AG09319 (cell line): ENCODE measurements at regions not wholly inside any gene's neighbourhood (a gene's known extent, or its start where the extent isn't known, plus 50 kb on each side); places are given as distances from the start of the nearest gene placed in this dataset.

Experiments used
- DNase-seq: peaks from one replicate; pipeline ENCODE4 v3.0.0-alpha.2; 2010; ENCODE audit warnings: low read depth; ENCODE audit errors: extremely low read depth
- TF ChIP-seq, protein P1 (sequence below): IDR thresholded peaks from 2 replicates; pipeline ENCODE4 v1.5.1; 2011; ENCODE audit warnings: low read depth, mild to moderate bottlenecking, inconsistent platforms, low read length, moderate library complexity

DNA sequence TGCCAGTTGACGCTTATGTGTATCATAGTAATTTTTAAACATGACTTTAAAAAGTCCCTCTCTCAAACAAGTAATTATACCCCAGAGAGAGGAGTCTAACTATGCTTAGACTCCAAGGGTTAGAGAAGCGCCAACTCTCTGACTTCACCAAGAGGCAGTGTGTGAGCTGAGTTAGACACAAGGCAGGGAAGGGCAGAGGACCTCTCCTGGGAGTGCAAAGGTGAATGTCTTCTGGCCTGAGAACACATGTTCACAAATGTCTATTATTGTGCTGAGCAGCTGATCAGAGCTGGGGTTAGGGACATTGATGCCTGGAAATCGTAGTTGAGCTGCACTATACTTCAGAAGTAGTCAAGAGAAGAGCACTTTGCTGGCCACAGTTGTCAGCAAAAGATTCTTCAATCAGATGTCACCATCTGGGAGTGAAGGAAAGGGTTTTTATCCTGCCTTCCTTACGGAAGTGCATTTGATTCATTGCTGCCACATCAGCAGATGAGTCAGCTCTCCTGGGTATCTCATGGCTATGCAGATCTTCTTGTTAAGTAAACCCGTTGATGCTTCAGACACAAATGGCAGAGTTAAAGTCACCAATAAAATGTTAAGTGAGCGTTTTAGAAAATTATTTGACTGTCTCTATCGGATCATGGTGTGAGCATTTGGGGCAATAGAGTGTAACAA is 283.2 kb upstream of the ARGLU1 start:
- DNase-seq, result no peak
- TF ChIP-seq, protein P1, sequence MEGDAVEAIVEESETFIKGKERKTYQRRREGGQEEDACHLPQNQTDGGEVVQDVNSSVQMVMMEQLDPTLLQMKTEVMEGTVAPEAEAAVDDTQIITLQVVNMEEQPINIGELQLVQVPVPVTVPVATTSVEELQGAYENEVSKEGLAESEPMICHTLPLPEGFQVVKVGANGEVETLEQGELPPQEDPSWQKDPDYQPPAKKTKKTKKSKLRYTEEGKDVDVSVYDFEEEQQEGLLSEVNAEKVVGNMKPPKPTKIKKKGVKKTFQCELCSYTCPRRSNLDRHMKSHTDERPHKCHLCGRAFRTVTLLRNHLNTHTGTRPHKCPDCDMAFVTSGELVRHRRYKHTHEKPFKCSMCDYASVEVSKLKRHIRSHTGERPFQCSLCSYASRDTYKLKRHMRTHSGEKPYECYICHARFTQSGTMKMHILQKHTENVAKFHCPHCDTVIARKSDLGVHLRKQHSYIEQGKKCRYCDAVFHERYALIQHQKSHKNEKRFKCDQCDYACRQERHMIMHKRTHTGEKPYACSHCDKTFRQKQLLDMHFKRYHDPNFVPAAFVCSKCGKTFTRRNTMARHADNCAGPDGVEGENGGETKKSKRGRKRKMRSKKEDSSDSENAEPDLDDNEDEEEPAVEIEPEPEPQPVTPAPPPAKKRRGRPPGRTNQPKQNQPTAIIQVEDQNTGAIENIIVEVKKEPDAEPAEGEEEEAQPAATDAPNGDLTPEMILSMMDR, result no peak

DNA sequence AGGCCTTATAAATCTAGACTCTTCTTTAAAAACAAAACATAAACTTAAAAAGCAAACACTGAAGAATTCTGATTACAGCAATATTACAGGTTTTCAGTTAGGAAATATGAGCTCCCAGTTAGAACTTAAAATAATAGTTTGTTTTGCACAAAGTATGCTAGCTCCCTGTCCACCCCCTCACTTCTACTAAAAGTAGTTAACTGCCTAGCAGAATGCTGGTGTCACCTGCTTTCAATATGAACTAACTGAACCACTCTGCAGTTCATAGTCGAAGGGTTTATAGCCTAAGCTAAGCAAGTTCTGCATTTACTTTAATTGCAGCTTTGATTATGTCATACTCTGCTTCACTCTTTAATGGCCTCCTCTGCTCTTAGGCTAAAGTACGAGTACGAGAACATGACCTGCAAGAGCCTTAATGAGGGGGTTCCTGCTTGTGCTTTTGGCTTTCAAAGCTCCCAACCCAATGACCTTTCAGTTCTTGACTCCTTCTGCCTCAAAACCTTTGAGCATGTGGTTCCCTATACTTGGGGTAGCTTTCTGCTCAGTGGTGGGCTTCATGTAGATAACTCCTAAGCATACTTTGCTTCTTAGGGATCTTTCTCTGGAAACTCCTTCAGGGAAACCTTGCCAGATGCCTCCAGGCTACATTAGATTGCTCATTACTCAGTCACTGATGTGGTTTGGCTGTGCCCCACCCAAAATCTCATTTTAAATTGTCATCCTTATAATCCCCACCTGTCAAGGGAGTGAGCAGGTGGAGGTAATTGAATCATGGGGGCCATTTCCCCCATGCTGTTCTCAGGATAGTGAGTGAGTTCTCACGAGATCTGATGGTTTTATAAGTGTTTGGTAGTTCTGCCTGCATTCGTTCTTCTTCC is 278.9 kb upstream of the ARGLU1 start:
- DNase-seq, result no peak
- TF ChIP-seq, protein P1, result no peak

DNA sequence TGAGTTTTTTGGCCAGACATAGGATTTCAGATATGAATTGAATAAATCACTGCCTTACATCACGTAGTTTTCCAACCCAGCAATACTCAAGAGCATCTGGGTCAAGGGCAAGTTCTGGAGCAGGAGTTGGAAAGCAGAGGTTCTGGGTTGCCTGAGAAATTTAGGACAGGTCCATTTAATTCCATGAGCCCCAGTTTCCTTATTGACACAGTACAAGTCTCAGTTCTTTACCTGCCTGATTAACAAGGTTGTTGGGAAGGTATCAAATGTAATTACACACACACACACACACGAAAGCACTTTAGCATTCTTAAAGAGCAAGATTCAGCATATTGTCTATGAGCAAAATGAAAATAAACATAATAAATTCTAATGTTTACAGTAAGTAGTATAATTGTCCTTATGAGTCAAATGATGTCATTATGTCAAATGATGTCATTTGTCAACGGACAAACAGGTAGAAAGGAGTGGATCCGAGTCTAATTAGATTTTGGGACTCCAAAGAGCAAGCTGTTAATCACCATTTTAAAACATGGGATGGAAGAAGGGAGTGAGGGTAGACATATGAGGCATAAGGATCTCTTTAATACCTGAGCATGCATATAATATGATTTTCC is 268.4 kb upstream of the ARGLU1 start:
- DNase-seq, result no peak
- TF ChIP-seq, protein P1, result no peak

DNA sequence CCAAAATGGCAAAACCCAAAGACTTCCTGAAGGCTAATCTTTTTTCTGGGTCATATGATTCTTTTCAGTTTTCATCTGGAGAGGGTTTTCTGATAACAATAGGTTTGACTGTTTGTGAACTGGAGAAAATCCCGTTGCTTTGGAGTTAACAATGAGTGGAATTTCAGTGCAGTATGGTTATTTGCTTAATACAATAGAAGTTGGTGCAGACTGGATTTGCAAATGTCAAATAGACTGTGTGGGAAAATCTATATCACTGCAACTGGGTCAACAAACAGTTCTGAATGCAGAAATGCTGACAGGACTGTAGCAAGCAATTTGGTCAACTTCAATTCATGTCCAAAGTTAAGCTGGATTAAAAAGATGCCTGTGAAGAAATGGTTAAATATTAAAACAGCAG is 267.5 kb upstream of the ARGLU1 start:
- no peak for DNase-seq
- TF ChIP-seq, protein P1, result no peak

DNA sequence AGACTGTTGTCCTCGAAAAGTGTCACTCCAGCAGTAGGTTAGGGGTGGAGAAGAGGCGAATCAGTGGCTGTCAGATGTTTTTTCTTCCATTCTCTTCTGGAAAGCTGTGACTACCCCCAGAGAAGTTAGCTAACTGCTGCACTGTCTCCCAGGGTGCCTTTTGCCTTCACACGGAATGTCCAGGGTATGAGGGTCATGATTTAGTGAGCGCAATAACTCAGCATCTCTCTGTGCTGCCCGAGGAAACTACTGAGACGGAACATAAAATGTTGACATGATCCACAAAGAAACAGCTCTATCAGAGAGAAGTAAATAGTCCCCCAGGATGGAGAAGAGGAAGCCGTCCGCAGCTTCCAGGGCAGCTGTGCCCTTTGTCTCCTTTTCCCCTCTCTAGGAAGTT is 254.0 kb upstream of the ARGLU1 start:
- TF ChIP-seq, protein P1, result no peak
- DNase-seq, result no peak

DNA sequence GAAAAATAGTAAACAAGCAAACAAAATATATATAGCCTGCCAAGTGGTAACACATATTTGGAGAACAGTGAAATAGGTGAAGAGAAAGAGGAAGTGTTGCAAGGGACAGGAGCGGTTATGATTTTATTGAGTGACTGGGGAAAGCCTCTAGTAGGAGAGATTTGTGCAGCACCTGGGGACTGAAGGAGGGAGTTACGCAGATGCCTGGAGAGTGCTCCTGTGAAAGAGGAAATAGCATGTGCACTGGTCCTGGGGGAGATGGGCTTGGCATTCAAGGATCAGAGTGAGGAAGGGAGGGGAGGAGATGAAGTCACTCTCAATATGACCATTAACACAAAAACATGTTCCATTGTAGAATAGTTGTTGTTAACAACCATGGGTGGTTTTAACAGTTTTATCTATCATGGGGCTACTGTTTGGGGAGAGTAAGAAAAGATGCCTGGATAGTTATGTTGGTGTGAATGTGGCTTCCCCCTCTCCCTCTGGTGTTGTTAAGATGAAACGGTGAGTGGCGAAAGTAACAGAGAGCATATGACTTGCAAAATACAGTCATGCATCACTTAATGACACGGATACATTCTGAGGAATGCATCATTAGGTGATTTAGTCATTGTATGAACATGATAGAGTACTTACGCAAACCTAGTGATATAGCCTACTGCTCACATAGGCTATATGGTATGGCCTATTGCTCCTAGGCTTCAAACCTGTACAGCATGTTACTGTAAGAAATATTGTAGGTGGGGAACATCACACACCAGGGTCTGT is 251.7 kb upstream of the ARGLU1 start:
- TF ChIP-seq, protein P1, result no peak
- DNase-seq, result no peak
